ENCODE measurements at regions not wholly inside any gene's neighbourhood (a gene's known extent, or its start where the extent isn't known, plus 50 kb on each side); places are given as distances from the start of the nearest gene placed in this dataset.

DNA sequence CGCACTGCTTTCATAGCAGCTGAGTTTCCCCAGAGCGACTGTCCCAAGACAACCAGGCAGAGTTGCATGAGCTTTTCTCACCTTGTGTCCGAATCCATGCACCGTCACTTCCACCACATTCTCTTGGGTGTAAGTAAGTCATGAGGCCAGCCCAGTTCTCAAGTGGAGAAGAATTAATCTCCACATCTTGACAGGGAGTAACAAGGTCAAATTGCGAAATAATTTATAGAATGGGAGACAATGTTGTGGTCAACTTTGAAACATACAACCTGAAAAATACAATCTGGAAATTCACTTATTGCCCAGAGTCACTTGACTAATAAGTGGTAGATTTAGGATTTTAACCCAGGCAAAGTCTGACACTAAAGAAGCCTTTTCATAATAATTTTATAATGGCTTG is 123.7 kb downstream of the UFM1 start:
- no peak for DNase-seq (ENCODE audit: low spot score)
- in situ Hi-C loops (cut with MboI; ENCODE audit: low sequenced_read_pairs, unreplicated experiment) = no loop called here
- TF ChIP-seq, protein P1, sequence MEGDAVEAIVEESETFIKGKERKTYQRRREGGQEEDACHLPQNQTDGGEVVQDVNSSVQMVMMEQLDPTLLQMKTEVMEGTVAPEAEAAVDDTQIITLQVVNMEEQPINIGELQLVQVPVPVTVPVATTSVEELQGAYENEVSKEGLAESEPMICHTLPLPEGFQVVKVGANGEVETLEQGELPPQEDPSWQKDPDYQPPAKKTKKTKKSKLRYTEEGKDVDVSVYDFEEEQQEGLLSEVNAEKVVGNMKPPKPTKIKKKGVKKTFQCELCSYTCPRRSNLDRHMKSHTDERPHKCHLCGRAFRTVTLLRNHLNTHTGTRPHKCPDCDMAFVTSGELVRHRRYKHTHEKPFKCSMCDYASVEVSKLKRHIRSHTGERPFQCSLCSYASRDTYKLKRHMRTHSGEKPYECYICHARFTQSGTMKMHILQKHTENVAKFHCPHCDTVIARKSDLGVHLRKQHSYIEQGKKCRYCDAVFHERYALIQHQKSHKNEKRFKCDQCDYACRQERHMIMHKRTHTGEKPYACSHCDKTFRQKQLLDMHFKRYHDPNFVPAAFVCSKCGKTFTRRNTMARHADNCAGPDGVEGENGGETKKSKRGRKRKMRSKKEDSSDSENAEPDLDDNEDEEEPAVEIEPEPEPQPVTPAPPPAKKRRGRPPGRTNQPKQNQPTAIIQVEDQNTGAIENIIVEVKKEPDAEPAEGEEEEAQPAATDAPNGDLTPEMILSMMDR (IDR thresholded peaks at IDR 0.05; ENCODE audit: borderline replicate concordance, control extremely low read depth, extremely low read depth, insufficient read depth, missing control alignments) = no peak

DNA sequence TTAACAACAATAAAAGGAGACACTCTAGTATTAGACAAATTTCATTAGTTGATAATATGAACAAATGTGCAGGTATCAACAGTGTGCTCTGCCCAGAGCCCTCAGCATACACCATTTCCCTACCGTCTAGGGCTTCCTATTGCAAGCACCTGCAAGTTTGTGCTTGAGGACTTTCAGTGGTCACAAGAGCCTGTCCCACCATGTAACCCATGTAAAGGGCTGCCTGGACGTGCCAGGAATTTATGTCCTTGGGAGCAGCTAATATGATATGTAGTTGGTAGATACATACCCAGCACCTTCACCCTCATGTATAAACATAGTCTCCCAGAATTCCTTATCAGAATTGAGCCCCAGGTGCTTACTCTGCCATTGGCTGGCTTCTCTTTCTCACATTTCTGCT is 128.0 kb downstream of the UFM1 start:
- in situ Hi-C loops (cut with MboI; ENCODE audit: low sequenced_read_pairs, unreplicated experiment) = no loop called here
- TF ChIP-seq, protein P1 (IDR thresholded peaks at IDR 0.05; ENCODE audit: borderline replicate concordance, control extremely low read depth, extremely low read depth, insufficient read depth, missing control alignments) = no peak
- DNase-seq (ENCODE audit: low spot score) = no peak

DNA sequence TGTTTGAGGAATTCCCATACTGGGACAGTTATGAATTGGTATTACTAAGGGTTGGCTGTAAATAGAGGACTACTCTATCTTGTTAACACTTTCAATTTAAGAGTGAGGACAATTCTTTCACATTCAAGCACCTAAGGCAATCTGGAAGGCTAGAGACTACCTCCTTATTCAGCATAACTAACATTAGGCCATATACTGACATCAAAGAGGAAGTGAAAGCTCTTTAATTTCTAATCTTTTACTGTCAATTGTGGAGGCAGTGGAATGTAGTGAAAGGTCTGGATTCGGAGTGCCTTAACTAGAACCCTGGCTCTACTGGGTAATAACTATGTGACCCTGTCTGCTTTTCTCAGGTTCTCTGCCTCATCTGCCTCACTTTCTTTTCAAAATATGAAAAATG is 134.0 kb downstream of the UFM1 start:
- peak; percentile 7 for DNase-seq (ENCODE audit: low spot score)
- in situ Hi-C loops (cut with MboI; ENCODE audit: low sequenced_read_pairs, unreplicated experiment) = no loop called here
- TF ChIP-seq, protein P1 (IDR thresholded peaks at IDR 0.05; ENCODE audit: borderline replicate concordance, control extremely low read depth, extremely low read depth, insufficient read depth, missing control alignments) = no peak

DNA sequence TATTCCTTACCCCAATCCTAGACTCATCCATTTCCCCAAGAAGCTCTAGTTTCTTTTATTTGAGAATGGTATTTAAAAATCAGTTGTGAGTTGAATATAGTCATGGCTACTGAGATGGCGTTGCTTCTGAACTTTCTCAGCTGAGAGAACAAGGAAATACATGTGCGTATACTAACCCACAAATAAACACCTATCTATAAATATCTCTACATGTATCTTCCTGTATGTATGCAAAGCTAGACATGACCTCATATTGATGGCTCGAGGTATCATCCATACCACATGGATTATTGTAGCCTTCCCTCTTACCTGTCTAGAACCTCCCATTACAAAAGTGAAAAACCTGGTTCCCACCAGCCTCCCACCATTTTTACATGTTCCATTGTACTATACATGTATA is 141.0 kb downstream of the UFM1 start:
- no peak for DNase-seq (ENCODE audit: low spot score)
- TF ChIP-seq, protein P1 (IDR thresholded peaks at IDR 0.05; ENCODE audit: borderline replicate concordance, control extremely low read depth, extremely low read depth, insufficient read depth, missing control alignments) = no peak
- in situ Hi-C loops (cut with MboI; ENCODE audit: low sequenced_read_pairs, unreplicated experiment) = no loop called here

DNA sequence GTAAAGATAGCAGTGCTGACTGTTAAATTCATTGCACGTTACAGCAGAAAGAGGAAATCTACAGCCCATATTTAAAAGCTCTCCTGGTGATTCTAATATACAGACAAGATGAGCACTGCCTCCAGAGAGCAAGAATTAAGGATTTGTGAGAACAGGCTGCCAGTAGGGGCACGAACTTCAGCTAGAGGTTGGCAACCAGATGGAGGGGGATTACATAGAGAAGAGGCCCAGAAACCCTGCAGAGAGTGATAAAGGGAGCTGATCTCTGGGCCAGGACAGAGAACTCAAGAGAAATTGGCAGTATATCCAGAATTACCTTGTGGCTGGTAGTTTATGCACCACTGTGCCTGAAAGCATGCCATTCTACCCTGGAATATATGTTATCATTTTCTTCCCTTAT is 144.8 kb downstream of the UFM1 start:
- DNase-seq (ENCODE audit: low spot score) = no peak
- TF ChIP-seq, protein P1 (IDR thresholded peaks at IDR 0.05; ENCODE audit: borderline replicate concordance, control extremely low read depth, extremely low read depth, insufficient read depth, missing control alignments) = no peak
- in situ Hi-C loops (cut with MboI; ENCODE audit: low sequenced_read_pairs, unreplicated experiment) = no loop called here

DNA sequence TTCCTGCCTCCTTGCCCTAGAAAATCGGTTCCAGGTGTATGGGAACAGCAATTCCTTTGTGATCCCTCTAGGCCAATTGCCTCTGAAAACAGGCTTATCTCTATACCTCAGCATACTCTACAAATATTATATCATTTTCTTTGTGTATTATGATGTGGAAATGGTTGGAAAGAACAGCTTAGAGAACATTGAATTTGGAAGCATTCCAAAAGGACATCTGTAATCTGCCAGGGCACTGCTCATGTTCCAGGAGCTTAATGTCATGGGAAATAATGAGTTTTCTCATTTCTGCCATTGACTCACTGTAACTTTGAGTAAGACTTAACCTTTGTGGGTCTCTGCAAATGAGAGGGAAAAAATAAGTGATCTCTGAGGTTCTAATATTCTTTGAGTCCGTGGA is 147.3 kb downstream of the UFM1 start:
- in situ Hi-C loops (cut with MboI; ENCODE audit: low sequenced_read_pairs, unreplicated experiment) = no loop called here
- DNase-seq (ENCODE audit: low spot score) = no peak
- TF ChIP-seq, protein P1 (IDR thresholded peaks at IDR 0.05; ENCODE audit: borderline replicate concordance, control extremely low read depth, extremely low read depth, insufficient read depth, missing control alignments) = no peak

DNA sequence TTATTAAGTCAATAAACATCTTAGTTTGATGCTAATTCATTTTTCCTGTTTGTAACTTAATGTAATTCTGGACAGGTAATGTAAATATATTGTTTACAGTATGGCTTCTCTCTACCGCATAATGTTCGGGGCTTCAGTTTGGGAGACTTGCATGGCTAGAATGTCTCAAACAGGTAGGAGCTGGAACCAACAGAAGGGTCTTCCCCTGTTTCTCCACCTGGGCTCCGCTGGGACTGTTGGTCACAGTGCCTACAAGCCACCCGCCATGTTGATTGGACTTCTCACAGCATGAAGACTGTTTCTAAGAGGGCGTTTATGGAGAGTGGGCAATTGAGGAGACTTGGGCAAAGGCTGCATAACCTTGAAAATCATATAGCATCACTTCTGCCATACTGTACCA is 148.6 kb downstream of the UFM1 start:
- in situ Hi-C loops (cut with MboI; ENCODE audit: low sequenced_read_pairs, unreplicated experiment) = no loop called here
- no peak for DNase-seq (ENCODE audit: low spot score)
- TF ChIP-seq, protein P1 (IDR thresholded peaks at IDR 0.05; ENCODE audit: borderline replicate concordance, control extremely low read depth, extremely low read depth, insufficient read depth, missing control alignments) = no peak
